GM21717 (cell line): ENCODE measurements at regions not wholly inside any gene's neighbourhood (a gene's known extent, or its start where the extent isn't known, plus 50 kb on each side); places are given as distances from the start of the nearest gene placed in this dataset.
A peak's percentile ranks its signal among the peaks of the same experiment; 100 is the strongest.

Experiments
- ATAC-seq: cut with Tn5 transposase; IDR thresholded peaks from one replicate; pipeline ENCODE4 v1.9.1; 2021; ENCODE audit warnings: mild to moderate bottlenecking, moderate library complexity; ENCODE audit not compliant: unreplicated experiment

DNA sequence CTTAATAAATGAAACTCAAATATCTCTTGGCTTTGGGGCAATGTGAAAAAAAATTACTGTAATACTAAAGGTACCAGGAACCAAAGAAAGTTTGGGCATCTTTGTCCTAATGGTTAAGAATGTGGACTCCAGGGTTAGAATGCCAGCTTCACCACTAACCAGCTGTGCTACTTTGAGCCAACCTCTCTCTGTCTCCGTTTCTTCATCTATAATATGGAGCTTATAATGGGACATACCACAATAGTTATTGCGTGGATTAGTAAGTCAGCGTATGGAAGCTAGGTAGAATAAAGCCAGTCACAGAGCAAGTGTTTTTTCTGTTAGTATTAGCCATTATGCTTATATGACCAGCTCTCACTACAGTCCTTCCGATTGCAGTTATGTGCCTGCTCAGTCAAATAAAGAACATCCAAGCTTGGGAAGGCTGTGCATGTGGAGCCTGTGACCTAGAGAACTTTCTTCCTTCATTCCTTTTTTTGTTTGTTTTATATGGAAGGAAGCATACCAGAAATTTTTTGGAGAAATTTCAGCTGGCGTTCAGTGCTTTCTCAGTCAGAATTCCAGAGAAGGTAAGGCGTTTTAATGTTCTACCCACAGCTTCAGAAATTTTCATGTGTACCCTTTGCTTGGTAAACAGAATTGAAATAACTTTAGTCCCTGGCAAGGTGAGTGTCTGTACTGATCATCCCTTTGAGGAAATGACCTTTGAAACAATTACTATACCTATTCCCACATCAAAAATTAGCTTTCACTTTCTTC lies 114.0 kb upstream of the RND3 start:
- ATAC-seq: no peak

DNA sequence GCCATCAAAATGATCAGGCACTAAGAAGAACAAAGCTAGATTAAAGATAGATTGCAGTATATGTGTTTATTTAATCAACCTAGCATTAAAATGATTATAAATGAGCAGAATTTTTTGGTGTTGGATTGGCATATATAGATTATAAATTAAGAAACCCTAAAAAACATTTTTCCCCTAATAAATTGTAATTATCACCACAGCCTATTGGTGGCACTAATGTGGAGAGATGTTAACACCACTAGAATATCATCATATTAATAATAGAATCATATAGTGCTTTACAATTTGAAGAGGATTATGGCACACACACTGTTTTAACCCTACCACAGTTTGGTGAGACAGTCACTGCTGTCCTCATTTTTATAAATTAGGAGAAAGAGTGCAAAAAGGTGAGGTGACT lies 112.4 kb upstream of the RND3 start:
- ATAC-seq: no peak

DNA sequence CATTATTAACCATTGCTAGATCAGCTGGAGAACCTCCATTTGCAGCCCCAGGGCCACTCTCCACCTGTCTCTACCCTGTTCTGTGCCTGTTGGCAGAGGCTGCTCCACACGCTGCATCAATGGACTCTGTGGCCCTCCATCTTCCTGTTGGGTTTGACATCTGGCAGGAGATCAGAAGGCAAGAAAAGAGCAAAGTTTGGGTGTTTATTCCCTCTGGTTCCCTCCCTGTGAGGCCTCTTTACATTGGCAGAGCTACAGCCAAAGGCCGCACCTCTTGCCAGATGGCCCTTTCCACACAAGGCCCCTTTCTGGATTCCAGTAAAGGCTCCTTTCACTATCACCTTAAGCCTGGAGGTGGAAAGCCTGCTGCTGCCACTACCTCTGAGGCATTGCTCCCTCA lies 110.9 kb upstream of the RND3 start:
- ATAC-seq: no peak

DNA sequence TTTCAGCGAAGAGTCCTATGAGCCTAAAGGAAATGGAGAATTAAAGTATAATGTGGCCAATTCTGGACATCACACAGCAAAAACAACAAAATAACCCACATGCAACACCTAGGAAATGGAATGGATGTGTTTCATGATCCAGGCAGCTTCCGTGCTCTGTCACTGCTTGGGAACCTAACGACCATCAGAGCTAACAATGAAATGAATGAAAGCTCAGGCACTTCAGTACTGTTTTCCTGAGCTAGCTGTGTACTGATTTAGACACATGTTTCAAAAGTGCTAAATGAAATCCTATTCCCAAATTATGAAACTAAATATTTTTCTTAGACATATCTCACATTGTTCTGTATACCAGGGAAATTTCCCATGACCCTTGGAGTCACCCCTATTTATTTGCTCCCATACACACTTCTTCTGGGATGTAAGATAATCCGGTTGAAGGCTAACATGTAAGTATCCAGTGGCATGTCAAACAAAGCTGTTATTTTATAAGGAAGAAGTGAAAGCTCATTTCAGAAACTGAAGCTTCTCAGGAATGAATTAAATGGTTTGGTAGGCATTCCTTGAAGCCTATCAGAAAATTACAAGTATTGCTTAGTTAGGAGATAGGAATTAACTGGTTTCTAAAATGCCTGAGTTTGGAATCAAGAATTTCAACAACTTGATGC lies 108.5 kb upstream of the RND3 start:
- no peak for ATAC-seq

DNA sequence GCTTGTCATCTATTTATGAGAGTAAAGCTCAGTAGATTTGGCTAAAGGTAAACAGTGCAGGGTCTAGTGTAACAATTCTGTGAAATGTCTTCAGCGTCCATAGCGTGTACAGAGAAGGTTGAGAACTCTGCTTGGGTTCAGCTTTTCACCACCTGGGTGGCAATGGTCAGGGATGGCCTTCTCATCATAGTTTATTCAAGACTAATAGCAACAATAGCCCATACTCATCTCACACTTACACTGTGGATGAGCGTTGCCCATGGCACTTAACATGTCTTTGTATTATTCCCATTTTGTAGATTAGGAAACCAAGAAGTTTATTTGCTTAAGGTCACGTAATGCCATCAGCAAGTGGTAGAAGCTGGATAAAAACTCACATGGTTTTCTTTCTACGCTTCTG lies 106.8 kb upstream of the RND3 start:
- ATAC-seq: no peak

DNA sequence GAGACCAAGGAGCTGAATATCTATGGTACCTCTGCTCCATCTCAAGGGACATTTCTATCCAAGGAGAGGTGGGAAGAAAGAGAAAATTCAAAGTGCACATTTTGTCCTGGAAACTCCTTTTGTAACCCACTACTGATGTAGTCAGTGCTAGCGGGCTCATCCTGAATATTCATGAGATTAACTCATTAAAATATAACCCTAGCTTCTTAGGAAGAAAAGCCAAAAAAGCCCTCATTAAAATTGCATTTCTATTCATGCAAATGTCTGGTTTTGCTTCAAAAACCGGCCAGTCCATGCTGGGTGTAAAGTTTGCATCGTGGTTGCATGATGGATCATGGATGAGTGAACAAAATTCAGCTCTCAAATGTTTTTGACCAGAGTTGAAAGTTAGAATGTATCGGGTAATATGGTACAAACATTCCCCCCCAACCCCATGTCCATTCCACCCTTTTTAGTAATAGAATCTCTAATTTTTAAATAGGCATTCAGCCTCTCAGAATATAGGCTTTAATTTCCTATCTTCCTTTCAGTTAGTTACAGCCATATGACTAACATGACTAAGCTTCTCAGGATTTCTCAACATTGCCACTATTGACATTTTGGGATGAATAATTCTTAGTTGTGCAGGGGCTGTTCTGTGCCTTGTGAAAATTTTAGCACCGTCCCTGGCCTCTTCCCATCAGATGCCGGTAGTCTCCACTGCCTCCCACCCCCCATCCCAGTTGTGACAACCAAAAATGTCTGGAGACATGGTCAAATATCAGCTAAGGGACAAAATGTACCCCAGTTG lies 104.2 kb upstream of the RND3 start:
- ATAC-seq: no peak

DNA sequence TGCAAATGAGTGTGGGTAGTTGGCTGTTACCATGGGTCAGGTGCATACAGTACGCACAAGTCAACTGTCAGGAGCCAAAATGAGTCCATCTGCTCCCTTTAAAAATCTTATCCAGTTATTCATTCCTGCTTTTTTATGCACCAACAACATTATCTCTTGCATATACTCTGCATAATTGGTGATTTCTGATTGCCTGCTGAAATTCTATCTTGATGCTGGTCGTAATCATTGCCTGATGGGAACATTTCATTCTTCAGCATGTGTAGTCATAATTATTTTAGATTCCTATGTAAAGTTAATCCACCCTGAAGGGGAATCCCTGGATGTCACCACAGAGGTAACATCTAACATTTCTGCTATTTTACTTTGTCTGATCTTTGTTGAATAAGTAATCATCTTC lies 102.2 kb upstream of the RND3 start:
- no peak for ATAC-seq

DNA sequence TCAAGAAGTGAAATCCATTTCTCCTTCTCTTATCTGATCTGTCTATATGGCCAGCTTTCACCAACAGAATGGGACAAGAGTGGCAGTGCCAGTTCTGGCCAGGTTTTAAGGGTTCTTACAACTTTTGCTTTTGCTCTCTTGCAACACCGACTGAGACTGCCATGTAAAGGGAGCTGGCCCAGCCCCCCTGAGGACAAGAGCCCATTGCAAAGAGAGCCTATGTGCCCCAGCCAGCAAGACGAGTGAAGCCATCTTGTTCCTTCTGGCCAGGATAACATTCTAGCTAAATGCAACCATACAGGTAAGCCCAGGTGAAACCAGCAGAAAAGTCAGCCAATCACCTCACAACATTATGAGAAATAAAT lies 101.0 kb upstream of the RND3 start:
- ATAC-seq: no peak

DNA sequence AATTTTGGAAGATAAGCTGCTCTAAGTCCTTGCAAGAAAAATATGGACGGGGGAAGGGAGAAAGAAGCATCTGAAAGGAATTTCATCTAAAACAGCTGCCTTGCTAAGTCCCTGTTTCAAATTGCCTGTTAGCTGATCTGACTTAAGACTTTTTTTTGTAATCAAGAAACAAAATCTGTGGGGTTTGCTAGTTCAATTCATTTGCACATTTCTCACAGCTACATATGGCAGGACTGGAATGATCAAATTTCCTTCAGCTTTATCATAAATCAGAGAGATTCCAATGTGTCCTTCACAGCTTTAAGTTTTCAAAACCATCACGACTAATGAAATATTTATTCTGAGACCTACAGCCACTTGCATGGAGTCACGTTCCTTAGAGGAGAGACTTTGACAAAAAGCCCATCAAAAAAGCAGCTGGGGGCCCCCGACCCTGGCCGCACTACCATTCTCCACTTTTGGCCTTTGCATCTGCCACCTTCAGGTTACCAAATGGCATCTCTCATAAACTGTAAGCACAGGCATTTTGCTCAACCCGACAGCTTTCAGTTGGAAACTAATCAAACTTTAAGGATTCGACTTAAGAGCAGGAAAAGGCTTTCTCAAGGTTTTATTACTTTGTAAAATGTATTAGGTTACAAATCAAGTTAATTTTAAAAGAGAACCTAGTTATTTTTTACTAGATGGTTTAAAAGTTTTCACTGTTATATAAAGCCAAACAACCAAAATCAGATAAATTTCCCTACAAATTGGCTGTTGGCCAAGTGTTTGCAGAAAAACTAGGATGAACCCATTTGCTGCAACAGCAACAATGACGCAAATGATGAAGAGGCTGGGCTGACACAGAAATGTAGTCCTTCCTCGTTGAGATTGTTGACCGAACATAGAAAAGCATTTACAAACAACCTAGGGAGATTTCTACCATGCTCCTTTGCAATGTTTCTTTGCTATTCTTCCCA lies 100.4 kb upstream of the RND3 start:
- no peak for ATAC-seq

DNA sequence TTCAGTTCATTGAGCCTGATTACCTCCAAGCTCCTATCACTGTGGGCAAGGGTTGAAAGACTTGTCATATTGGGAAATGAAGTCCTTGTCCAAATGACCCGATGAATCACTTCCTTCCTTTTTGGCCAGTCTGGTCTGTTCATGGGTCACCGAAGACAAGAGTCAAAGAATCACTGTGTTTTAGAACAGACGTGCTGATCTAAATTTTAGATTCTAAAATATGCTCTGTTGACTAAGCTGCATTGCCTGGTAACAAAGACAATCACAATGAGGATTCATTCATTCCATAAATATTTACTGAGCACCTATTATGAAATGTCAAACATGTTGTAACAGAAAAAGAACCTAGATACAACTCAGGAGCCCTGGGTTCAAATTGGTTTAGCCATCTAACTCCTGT lies 99.4 kb upstream of the RND3 start:
- ATAC-seq: no peak

DNA sequence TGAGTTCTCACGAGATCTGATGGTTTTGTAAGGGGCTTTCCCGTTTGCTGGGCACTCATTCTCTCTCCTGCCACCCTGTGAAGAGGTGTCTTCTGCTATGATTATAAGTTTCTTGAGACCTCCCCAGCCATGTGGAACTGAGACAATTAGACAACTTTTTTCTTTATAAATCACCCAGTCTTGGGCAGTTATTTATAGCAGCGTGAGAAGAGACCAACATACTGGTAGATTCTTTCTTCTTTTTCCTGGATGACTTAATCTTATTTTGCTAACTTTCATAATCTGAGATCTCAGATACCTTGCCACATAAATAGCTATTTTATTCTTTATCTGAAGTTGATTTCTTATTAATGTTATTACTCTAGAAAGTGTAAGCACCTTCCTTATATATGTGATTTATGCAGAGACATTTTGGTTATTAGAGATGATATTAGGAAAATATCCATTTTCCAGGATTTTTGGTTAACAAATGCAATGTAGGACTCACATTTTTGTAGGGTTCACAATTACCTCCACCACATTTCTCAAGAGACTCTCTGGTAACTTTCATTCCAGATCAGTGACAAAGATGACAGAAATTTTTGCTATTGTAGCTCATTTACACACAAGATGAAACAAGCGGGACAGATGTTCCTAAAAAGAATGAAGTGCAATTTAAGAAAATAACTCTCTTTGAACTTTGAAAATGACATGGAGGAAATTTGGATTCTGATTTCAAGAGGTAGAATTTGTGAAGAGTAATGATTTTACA lies 97.9 kb upstream of the RND3 start:
- no peak for ATAC-seq

DNA sequence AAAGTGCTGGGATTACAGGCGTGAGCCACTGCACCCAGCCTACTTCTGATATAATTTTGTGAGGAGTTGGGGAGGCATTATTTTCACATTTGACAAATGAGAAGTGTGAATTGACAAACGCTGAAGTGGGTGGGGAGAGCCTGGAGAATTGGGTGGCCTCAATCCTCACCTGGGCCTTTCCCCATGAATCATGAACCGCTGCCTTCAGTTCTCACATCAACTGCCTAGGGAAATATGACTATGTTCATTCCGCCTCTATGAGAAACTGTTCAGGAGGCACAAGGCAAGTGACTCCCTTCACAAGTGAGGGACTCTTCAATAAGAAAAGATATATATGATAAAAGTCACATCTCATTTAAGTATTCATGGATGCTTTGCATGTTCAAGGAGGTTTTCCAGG lies 96.6 kb upstream of the RND3 start:
- ATAC-seq: no peak

DNA sequence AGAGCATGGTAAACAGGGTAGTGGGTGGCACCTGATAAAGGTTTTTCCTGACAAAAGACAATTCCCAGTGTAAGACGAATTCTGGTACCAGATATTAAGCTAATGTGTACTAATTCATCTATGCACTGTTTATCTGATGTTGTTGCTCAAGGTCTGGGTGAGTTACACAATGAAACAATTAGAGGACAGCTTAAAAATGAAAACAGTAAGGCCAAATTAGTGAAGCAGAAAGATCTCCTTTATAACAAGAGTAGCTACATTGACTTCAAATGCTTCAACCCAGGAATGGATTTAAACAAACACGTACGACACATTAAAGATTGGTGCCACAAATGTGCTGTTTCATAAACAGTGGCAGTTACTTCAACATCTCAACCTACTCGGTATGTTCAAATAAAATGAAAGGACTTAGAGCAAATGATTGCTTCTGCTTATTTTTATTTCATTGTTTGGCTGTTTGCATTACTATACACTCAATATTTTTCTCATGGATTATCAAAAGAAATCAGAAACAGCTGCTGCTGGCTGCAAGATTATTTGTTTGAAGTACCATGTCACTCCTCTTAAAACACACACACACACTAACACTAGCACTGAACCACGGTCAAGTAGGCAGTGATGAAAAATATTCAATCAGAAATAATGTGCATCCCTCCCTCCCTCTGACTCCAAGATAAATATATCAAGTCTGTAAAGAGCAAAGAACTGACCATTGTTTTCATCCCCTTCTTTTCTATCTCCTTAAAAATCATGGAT lies 94.4 kb upstream of the RND3 start:
- no peak for ATAC-seq

DNA sequence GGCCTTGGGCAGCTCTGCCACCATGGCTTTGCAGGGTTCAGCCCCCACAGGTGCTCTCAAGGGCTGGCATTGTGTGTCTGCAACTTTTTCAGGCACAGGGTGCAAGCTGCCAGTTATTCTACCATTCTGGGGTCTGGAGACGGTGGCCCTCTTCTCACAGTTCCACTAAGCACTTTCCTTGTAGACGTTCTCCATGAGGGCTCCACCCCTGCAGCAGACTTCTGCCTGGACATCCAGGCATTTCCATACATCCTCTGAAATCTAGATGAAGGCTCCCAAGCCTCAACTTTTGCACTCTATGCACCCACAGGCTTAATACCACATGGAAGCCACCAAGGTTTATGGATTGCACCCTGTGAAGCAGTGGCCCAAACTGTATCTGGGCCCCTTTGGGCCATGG lies 91.0 kb upstream of the RND3 start:
- ATAC-seq: no peak

DNA sequence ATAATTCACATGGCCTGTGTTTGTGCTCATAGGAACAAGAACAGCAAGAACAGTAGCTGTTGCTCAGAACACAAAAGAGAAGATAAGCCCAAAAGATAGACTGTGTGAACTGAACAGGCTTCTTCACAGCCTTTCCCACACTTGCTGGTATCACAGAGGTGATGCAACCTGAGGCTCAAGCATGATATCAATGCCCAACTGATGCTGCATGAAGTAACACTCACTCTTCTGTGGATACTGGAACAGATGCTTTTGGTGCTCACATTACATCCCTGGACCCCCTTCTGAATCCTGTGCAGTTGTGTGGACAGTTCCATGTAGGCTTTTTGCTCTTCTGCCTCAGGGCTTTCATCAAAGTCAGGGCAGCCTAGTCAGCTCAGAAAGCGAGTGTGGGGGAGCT lies 88.4 kb upstream of the RND3 start:
- ATAC-seq: no peak

DNA sequence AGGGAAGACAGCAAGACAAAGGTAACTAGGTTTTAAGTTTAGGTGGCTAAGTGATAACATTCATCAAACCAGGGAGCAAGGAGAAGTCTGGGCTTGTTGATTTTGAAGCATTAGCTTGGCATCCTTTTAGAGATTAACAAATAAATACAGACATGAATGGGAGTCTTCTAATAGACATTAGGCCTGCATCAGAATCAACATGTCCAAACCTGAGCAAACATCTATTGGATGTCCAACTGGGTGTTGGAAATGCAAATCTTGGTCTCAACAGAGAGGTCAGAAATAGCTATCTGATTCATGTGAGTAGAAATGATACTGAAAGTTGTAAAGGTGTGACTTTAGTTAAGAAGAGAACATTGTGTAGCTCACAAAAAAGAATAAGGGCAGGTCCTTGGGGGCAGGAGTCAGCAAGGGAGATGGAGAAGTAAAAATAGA lies 85.5 kb upstream of the RND3 start:
- ATAC-seq: peak; percentile 96

DNA sequence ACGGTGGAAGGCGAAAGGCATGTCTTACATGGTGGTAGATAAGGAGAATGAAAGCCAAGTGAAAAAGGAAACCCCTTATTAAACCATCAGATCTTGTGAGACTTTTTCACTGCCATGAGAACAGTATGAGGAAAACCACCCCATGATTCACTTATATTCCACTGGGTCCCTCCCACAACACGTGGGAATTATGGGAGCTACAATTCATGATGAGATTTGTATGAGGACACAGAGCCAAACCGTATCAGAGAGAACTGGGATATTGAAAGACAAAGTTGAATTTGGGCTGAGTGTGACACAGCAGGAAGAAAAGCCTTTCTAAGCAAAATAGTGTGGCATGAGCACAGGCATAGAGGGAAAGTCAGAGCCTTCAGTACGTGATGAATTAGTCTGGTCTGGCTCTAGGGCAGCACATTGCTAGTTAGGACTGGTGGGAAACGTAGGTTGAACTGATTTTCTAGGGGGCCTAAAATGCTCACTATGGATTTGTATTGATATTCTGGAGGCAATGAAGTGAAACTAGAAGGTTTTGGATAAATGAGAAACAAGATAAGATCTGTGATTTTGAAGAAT lies 84.8 kb upstream of the RND3 start:
- no peak for ATAC-seq

DNA sequence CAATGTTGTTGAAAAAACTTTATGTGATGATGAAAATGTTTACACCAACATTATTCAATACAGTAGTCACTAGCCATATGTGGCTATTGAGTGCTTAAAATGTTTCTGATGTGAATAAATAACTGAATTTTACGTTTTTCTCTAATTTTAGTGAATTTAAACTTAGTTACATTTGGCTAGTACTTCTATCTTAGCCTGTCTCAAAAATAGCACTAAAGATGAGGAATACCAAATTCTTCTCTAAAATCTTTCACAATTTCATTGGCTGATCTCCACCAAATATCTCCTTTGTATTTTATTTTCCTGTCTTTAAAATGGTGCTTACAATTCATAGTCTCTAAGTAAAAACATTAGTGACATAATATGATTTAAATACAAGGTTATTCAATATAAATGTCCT lies 83.7 kb upstream of the RND3 start:
- ATAC-seq: no peak

DNA sequence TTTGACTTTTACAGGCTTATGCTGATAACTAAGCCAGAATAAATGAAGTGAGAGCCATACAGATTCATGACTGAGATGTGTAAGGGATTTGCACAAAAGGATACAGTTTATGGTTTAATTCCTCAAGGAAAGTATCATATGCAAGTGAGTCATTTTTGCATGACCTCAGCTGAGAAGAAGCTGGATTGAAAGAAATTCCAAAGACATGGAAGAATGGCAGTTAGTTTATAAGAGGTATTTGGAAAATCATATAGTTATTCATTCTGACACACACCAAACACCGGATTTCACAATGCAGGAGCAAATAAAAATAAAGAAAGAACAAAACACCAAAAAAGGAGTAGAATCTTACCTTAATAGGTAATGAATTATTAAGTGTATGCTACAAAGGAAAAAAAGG lies 83.2 kb upstream of the RND3 start:
- no peak for ATAC-seq
